Gastroesophageal sphincter (tissue), 4 donors: ENCODE measurements at regions not wholly inside any gene's neighbourhood (a gene's known extent, or its start where the extent isn't known, plus 50 kb on each side); places are given as distances from the start of the nearest gene placed in this dataset.

ENCODE experiments used
- ATAC-seq: fragments of 150-250 bp; one replicate; pipeline ENCODE4 v1.9.1; 2016; ENCODE audit warnings: mild to moderate bottlenecking, moderate library complexity
- H3K27ac ChIP-seq, 4 donors: fragments of 200-600 bp; sonication (generic) in 3 of 4; 1 replicate in 3 of 4; 2 replicates in 1 of 4; pipeline ENCODE4 v1.5.1; 2016 to 2019
- H3K27me3 ChIP-seq: fragments of 200-600 bp; sonication (generic); one replicate; pipeline ENCODE4 v1.5.1; 2019
- H3K36me3 ChIP-seq, 2 donors: fragments of 200-600 bp; sonication (generic); one replicate each; pipeline ENCODE4 v1.5.1; 2019; ENCODE audit warnings: control low read depth in 1 of 2
- H3K4me1 ChIP-seq, 3 donors: fragments of 200-600 bp; sonication (generic); 1 replicate in 2 of 3; 2 replicates in 1 of 3; pipeline ENCODE4 v1.5.1; 2016 to 2019; ENCODE audit warnings: control low read depth in 2 of 3
- H3K4me3 ChIP-seq, 2 donors: fragments of 200-600 bp; sonication (generic); one replicate each; pipeline ENCODE4 v1.5.1; 2019; ENCODE audit warnings: mild to moderate bottlenecking in 1 of 2, moderate library complexity in 1 of 2
- H3K9me3 ChIP-seq, 3 donors: fragments of 200-600 bp; sonication (generic); one replicate each; pipeline ENCODE4 v1.5.1; 2017 to 2019; ENCODE audit warnings: control low read depth in 2 of 3
- EP300 ChIP-seq: sonication (generic); formaldehyde crosslinking; IDR thresholded peaks from one replicate; pipeline ENCODE4 v1.6.1; 2017; ENCODE audit warnings: antibody characterized with exemption, mild to moderate bottlenecking
- POLR2A ChIP-seq, 2 donors: fragments of 450-650 bp; IDR thresholded peaks; one replicate each; pipeline ENCODE4 v1.6.1; 2017; ENCODE audit warnings: antibody characterized with exemption in 2 of 2, mild to moderate bottlenecking in 2 of 2, moderate library complexity in 1 of 2
- POLR2AphosphoS5 ChIP-seq: sonication (generic); formaldehyde crosslinking; IDR thresholded peaks from one replicate; pipeline ENCODE4 v1.6.1; 2017; ENCODE audit warnings: antibody characterized with exemption
- WGBS, 2 donors: methylation state at CpG; one replicate each; pipeline ENCODE4 v1.1.5; 2018; ENCODE audit warnings: low coverage in 1 of 2; 5-methylcytosine and 5-hydroxymethylcytosine counted together
- TF ChIP-seq, protein P1 (sequence below), 4 experiments: fragments of 200-600 bp in 2 of 4; fragments of 450-650 bp in 2 of 4; sonication (generic) in 1 of 4; IDR thresholded peaks; one replicate each; pipeline ENCODE4 v1.5.1; 2017 to 2019; ENCODE audit warnings: antibody characterized with exemption in 4 of 4, mild to moderate bottlenecking in 2 of 4, moderate library complexity in 2 of 4

DNA sequence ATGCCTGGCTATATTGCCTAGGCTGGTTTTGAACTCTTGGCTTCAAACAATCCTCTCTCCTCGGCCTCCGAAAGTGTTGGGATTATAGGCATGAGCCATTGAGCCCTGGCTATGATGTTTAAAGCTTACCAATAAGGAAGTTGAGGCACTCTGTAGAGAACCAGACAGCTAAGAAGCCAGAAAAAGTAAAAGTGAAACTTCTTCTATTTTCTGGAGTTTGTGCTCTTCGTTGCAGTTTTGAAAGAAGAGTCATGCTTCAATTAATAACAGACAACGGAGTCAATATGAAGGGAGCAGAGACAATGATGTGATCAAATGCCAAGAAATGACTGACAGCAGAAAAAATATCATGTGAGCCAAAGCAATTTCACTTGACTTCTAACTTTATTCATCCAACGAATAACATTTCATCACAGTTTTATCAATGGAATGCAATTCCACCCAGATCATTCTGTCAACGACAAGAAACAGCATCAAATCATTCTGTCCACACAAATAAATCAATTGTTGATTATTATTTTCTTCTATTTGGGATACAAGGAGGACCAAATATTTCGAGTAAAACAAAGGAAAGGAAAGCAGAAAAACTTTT, 175.5 kb upstream of the CELF4 start:
- TF ChIP-seq, protein P1, sequence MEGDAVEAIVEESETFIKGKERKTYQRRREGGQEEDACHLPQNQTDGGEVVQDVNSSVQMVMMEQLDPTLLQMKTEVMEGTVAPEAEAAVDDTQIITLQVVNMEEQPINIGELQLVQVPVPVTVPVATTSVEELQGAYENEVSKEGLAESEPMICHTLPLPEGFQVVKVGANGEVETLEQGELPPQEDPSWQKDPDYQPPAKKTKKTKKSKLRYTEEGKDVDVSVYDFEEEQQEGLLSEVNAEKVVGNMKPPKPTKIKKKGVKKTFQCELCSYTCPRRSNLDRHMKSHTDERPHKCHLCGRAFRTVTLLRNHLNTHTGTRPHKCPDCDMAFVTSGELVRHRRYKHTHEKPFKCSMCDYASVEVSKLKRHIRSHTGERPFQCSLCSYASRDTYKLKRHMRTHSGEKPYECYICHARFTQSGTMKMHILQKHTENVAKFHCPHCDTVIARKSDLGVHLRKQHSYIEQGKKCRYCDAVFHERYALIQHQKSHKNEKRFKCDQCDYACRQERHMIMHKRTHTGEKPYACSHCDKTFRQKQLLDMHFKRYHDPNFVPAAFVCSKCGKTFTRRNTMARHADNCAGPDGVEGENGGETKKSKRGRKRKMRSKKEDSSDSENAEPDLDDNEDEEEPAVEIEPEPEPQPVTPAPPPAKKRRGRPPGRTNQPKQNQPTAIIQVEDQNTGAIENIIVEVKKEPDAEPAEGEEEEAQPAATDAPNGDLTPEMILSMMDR (IDR thresholded peaks at IDR 0.05), result no peak
- TF ChIP-seq EP300, result no peak
- Histone ChIP-seq H3K4me3 (no peak overlapping the region), H3K36me3 (no peaks in the 10 kb centered on the region), H3K4me1 (no peaks in the 10 kb centered on the region), H3K9me3 (no peaks in the 10 kb centered on the region), H3K27ac (no peak overlapping the region), H3K27me3 (no peaks in the 10 kb centered on the region)
- WGBS, 2 donors, result 62 to 67% methylated on average over 5 to 7 of the region's 7 CpGs
- ATAC-seq, result no peak

DNA sequence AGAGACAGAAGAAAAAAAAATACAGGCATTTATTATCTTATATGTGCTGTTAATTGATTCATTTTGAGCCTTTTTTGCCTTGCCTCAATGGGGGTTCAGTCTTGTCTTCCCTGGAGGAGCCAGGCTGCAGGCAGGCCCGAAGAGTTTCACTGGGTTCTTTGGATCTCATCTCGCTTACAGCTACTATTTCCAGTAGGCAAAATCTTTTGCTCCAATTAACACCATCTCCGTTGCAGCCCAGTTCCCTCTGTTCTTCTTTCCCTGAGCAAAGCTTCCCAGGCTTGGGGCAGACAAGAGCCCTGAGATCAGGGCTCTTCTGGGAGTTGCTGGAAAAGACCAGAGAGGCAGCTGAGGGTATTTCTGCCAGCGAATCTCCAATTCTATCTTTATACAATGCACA, 168.8 kb upstream of the CELF4 start:
- no peaks in the 10 kb centered on the region for H3K4me1 ChIP-seq
- WGBS, 2 donors, result 81% methylated on average over 4 of the region's 4 CpGs; no CpG with 5 or more reads in 1 of the 2 donors
- TF ChIP-seq, protein P1 (IDR thresholded peaks at IDR 0.05), result no peak
- TF ChIP-seq POLR2AphosphoS5 (no peak), EP300 (no peak)
- no peak overlapping the region for H3K27ac ChIP-seq
- ATAC-seq, result no peak
- H3K9me3 ChIP-seq, result no peaks in the 10 kb centered on the region
- no peaks in the 10 kb centered on the region for H3K27me3 ChIP-seq
- H3K36me3 ChIP-seq, result no peaks in the 10 kb centered on the region
- no peak overlapping the region for H3K4me3 ChIP-seq

GRCh38 chr18:37729716-37730115, 164.1 kb upstream of the CELF4 start:
- no peaks in the 10 kb centered on the region for H3K9me3 ChIP-seq
- TF ChIP-seq EP300 (no peak), POLR2AphosphoS5 (no peak), POLR2A (IDR thresholded peaks at IDR 0.05) (no peak)
- TF ChIP-seq, protein P1 (IDR thresholded peaks at IDR 0.05), result no peak
- 85 to 94% methylated on average over 4 to 5 of the region's 5 CpGs for WGBS, 2 donors
- no peaks in the 10 kb centered on the region for H3K4me1 ChIP-seq
- no peaks in the 10 kb centered on the region for H3K36me3 ChIP-seq
- H3K4me3 ChIP-seq, result no peak overlapping the region
- no peaks in the 10 kb centered on the region for H3K27me3 ChIP-seq
- no peak overlapping the region for H3K27ac ChIP-seq
- no peak for ATAC-seq

DNA sequence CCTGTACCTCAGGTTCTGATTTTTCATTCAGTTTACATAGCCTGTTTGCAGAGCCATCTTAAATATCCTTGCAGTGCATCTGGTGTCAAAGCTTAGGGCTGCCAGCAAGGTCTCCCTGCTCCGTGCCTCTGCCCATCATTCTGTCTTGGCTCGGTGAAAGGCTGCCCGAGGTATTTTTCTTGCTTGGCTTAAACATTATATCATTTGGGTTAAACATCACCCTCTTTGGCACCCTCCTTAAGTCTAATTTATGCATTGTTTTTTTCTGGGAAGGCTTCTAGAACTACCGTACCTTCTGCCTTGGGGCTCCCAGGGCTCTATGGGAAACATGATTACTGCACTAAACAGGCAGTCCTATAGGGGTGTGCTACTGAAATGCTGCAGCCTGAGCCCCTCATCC, 158.6 kb upstream of the CELF4 start:
- peaks cover 8% of the 10 kb centered on the region for H3K27me3 ChIP-seq
- no peak overlapping the region for H3K4me3 ChIP-seq
- H3K4me1 ChIP-seq, result no peaks in the 10 kb centered on the region
- no peaks in the 10 kb centered on the region for H3K9me3 ChIP-seq
- H3K27ac ChIP-seq, result no peak overlapping the region
- ATAC-seq, result no peak
- no peaks in the 10 kb centered on the region for H3K36me3 ChIP-seq
- 71 to 80% methylated on average over 1 to 3 of the region's 4 CpGs for WGBS, 2 donors
- TF ChIP-seq, protein P1 (IDR thresholded peaks at IDR 0.05), result no peak
- no peak for TF ChIP-seq EP300
- no peak for TF ChIP-seq POLR2AphosphoS5

DNA sequence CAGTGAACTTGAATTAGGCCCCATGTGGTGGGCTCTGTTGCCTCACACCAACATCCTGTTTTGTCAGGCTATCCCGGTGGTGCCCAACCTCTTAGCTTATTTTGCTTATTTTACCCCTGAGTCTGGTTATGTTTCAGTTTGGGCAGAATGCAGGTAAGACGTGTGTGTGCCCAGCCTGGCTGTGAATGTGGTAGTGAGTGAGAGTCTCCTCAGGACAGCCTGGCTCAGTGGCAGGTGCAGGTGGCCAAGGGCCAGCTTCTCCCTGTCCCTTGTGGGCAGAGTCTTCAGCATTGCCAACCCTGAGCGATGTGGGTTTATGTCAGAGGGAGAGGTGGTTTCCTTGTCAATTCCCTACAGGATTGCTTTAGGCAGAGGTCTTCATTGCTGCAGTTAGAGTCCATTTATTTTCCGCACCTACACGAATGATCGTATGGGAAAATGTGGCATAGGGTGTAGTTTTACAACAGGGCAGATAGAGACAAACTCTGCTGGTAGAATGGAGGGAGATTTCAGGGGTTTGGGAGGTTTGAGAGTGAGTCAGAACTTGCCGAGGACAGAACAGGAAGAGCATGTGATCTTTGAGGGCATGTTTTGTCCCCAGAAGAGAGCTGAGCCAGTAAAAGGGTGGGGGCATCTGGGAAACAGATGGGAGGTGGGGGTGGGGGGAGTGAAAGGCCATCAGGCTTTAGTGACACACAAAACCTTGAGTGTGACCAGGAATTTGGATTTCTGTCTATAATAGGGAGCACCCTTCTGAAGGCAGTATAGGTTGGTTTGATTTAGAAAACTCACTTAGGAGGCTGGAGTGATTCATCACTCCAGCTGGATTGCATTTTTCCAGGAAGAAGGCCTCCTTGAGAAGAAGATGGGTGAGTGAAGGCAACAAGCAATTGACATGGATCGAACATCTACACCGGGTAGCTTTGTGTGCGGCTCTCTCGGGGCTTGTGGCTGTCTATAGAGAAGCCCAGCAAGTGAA, 156.2 kb upstream of the CELF4 start:
- 77 to 81% methylated on average over 10 of the region's 11 CpGs for WGBS, 2 donors
- Histone ChIP-seq H3K4me1 (no peaks in the 10 kb centered on the region), H3K9me3 (no peaks in the 10 kb centered on the region), H3K27me3 (peaks cover 8% of the 10 kb centered on the region), H3K4me3 (no peak overlapping the region), H3K36me3 (no peaks in the 10 kb centered on the region), H3K27ac (no peak overlapping the region)
- peak; percentile 44 for ATAC-seq
- no peak for TF ChIP-seq EP300
- no peak for TF ChIP-seq POLR2A (IDR thresholded peaks at IDR 0.05)
- no peak for TF ChIP-seq POLR2AphosphoS5
- TF ChIP-seq, protein P1 (IDR thresholded peaks at IDR 0.05), result no peak
